ENCODE measurements at regions not wholly inside any gene's neighbourhood (a gene's known extent, or its start where the extent isn't known, plus 50 kb on each side); places are given as distances from the start of the nearest gene placed in this dataset.
A peak's percentile ranks its signal among the peaks of the same experiment; 100 is the strongest.
"Not testable (repeated sequence)": the region's sequence is repeated elsewhere in the genome, so short reads cannot be mapped to it uniquely, and the experiment has no call there.

DNA sequence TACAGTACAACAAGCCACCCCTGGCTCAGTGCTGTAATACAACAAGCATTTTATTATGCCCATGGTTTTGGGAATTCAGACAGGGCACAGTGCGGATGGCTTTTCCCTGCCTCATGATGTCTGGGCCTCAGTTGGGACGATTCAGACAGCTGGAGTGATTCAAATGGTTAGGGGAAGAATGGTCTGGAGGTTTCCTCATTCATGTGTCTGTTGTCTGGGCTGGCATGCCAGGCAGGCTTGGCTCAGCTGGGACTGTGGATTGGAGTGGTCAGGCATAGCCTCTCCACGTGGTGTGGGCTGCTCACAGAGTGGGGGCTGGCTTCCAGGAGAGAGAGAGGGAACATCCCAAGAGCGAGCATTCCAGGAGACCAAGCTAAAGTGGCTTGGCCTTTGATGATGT, 164.4 kb downstream of the C11orf91 start:
- DNase-seq (no peak), ATAC-seq (no peak)

DNA sequence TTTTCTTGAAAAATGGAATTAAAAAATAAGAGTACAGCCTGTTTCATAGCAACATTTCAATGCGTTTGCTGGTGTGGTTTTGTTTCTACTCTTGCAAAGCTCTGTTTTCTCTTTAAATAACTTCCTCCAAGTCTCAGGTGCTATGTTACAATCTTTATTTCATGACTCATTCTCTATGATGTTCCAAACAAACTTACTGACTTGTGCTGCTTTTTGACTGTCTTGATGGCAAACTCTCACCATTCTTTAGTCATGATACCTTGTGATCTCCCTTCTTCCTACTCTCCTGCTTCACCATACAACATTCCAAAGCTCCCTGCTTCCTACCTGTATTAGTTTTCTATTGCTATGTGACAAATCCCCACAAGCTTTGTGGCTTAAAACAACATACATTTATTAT, 166.1 kb downstream of the C11orf91 start:
- intact Hi-C loops (cut with DNase I, micrococcal nuclease), result no loop called here
- DNase-seq (no peak), ATAC-seq (no peak)

More for the DNA sequence above, 164.4 kb downstream of the C11orf91 start:
- intact Hi-C loops (cut with DNase I, micrococcal nuclease), result no loop called here

DNA sequence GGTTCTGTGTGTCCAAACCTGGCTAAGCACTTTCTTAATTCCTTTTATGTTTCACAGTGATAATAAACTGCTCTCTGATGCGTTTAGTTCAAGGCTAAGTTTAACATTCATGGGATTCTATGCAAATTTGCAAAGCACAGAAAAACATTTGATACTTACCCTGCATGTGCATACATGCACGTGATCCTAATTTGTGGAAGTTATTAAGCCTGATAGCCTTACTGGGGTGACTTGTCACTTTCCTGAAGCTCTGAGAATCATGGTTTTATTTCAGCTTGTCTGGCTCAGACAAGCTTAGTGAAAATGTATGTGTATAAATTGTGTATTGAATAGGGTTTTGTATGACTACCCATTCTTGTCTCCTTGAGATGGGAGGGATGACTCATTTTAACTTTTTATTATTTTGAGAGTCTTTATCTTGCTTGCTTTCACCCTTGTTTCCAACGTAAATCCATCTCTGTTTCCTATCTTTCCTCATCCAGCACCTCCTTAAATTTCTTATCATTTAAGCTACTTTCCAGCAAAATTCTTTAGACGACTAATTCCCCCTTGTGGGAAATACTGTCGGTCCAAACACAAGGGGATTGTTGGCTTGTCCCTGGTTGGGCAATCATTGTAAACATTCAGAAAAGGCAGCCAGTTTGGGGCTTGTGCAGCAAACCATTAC, 167.1 kb downstream of the C11orf91 start:
- intact Hi-C loops (cut with DNase I, micrococcal nuclease), result no loop called here
- no peak for ATAC-seq
- DNase-seq, result no peak

DNA sequence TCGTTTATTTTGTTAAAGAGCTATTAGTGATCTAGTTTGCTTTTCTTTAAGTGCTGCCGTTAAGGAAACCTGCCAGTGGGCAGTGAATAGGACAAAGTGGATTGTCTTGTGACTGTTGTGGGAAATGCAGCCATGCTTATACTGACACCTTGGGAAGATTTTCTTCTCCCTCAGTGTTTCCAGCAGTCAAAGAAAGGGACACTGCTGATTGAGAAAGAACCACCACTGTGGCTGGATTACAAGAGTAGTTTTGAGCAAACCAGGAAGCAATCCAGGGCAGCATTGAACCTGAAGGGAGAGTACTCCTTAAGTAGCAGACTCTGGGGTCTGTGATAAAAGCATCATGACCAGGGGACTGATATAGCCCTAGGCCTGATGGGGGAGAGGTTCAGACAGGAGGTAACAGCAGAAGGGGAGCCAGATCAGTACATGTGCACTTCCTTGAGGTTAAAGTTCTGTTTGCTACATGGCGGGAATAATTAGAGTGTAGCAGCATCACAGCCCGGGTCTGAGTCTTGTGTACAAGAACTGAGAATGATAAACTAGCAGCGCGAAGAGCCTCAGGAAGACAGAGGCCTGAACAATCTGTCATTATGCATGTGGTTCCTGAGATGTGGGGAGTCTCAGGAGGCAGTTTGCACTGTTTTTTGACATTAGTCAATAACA, 167.8 kb downstream of the C11orf91 start:
- ATAC-seq, result no peak
- intact Hi-C loops (cut with DNase I, micrococcal nuclease), result no loop called here
- DNase-seq, result no peak

DNA sequence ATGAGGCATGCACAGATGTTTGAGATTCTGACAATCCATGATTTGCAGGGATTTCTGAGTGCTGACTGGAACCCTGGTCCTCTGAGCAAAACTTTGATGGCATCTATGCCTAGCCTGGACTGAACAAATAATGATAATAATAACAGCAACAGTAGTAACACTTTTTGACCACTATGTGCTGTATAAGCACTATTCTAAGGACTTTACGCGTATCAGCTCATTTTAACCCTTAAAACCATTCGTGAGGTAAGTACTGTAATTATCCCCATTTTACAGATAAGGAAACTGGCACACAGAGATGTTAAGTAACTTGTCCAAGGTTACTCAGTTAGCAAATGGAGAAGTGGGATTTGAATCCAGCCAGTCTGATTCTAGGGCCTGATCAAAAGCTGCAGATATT, 168.4 kb downstream of the C11orf91 start:
- no peak for ATAC-seq
- intact Hi-C loops (cut with DNase I, micrococcal nuclease), result no loop called here
- no peak for DNase-seq

DNA sequence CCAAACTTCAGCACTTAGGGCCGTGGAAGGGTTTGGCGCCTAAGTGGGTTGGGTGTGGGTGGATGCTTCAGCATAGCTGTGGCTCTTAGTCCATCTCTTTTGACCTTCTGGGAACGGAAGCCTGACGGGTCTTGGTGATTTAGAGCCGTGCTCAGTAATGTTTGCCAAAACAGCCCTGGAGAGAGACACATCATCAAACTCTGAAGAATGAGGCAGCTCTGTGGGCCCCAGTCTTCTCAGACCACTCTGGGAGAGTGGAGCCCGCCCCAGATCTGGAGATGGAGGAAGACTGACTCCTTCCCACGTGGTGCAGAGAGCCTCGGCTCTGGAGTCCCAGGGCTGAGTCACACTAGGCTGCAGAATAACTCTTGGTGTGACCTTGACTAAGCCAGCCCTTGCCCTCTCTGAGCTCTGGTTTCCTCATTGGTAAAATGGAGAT, 168.9 kb downstream of the C11orf91 start:
- intact Hi-C loops (cut with DNase I, micrococcal nuclease), result no loop called here
- ATAC-seq (no peak), DNase-seq (no peak)

DNA sequence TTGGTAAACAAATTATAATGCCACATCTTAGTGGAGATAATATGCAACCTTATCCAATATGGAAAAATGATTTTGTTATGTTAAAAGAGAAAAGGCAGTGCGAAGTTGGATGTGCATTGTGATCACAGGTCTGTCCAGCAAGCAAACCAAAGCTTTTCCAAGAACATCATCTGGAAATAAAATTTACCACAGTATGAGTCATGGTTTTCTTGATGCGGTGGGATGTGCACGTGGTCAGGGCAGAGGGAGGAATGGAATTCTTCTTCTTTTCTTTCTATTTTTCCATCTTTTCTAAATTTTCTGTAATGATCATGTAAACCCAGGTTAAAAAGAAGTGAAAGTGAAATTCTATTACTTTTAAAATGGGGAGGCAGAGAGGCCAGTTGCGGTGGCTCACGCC, 169.8 kb downstream of the C11orf91 start:
- ATAC-seq (no peak), DNase-seq (no peak)
- intact Hi-C loops (cut with DNase I, micrococcal nuclease), result no loop called here

DNA sequence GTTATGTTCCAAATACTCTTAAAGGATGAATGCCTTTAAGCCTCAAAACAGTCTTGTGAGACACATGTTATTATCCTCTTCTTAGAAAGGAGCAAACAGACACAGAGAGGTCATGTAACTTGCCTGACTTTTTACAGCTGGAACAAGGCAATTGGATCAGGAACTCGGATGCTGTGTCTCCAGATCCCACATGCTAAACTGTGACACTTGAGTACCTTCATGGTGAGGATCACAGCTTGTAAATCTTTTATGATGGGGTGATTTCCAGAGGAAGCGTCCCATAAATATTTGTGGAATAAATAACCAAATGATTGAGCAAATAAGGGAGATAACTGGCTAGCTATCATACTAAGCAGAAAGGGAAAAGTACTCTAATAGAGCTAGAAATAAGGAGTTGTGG, 171.2 kb downstream of the C11orf91 start:
- intact Hi-C loops (cut with DNase I, micrococcal nuclease), result no loop called here
- no peak for DNase-seq
- no peak for ATAC-seq

DNA sequence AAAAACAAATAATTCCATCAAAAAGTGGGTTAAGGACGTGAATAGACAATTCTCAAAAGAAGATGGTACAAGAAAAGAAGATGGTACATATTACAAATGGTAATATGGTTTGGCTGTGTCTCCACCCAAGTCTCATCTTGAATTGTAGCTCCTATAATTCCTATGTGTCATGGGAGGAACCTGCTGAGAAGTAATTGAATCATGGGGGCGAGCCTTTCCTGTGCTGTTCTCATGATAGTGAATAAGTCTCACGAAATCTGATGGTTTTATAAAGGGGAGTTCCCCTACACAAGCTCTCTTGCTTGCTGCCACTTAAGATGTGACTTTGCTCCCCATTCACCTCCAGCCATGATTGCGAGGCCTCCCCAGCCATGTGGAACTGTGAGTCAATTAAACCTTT, 172.9 kb downstream of the C11orf91 start:
- DNase-seq; intact Hi-C loops (cut with DNase I, micrococcal nuclease); ATAC-seq: not testable (repeated sequence)

DNA sequence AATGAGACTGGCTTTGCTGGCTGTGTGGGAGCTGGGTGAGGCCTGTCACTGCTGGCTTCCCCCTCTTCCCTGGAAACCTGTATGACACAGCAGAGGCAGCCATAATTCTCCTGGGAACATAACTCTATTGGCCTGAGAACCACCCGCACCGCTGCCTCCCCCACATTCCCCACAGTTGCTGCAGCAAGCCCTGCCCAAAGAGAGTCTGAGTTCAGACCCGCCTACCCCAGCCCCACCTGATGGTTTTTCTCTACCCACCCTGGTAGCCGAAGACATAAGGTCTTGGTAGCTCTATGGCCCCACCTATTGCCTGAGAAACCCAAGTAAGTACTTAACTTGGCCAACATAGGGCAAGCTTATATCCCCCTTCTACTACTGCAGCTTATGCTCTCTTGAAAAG, 174.8 kb downstream of the C11orf91 start:
- DNase-seq, result no peak
- intact Hi-C loops (cut with DNase I, micrococcal nuclease), result no loop called here
- no peak for ATAC-seq

DNA sequence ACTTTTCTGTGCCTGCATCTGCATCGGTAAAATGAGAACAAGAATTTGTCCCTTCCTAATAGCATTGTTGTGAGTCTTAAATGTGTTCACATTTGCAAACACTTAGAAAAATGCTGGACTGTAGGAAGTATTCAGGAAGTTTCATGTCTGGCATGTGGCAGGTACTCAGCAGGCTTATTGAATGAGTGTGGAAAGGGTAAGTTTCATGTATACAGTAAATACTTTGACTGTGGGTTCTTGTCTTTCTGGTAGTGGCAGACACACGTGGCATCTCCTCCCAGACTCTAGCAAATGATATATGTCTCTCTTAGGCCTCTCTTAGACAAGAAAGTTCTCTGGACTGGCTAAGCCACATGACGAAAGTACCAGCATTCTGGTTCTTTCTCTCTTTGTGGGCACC, 179.2 kb downstream of the C11orf91 start:
- no peak for DNase-seq
- no peak for ATAC-seq
- intact Hi-C loops (cut with DNase I, micrococcal nuclease), result no loop called here

DNA sequence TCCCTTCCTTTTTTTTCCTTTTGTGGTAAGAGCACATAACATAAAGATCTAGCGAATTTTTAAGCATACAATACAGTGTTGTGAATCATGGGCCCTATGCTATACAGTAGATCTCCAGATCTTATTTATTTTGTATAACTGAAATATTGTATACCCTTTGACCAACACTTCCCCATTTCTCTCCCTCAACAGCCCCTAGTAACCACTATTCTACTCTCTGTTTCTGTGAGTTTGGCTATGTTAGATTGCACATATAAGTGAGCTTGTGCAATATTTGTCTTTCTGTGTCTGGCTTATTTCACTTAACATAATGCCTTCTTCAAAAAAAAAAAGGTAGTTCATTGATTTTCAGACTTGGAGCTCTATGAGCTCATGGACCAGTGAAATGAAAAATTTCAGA, 180.5 kb downstream of the C11orf91 start:
- DNase-seq (no peak), ATAC-seq (no peak)
- intact Hi-C loops (cut with DNase I, micrococcal nuclease), result no loop called here

DNA sequence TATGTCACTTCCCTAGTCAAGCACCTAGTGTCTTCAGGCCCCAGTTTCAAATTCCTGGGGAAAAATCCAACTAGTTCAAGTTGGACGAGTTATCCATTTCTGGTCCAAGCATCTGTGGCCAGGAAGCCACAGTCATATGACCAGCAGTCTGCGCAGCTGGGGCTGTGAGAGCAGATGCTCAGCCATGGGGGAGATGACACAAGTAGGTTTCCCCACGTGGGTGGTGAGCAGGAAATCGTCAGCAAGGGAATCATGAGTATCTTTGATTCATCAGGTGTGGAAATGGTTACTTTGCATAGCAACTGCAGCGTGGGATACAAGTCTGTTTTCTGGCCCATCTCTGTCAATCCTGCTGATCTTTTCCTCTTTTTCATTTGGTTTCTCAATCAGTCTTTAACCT, 185.3 kb downstream of the C11orf91 start:
- intact Hi-C loops (cut with DNase I, micrococcal nuclease), result no loop called here
- DNase-seq, result no peak
- ATAC-seq, result no peak

DNA sequence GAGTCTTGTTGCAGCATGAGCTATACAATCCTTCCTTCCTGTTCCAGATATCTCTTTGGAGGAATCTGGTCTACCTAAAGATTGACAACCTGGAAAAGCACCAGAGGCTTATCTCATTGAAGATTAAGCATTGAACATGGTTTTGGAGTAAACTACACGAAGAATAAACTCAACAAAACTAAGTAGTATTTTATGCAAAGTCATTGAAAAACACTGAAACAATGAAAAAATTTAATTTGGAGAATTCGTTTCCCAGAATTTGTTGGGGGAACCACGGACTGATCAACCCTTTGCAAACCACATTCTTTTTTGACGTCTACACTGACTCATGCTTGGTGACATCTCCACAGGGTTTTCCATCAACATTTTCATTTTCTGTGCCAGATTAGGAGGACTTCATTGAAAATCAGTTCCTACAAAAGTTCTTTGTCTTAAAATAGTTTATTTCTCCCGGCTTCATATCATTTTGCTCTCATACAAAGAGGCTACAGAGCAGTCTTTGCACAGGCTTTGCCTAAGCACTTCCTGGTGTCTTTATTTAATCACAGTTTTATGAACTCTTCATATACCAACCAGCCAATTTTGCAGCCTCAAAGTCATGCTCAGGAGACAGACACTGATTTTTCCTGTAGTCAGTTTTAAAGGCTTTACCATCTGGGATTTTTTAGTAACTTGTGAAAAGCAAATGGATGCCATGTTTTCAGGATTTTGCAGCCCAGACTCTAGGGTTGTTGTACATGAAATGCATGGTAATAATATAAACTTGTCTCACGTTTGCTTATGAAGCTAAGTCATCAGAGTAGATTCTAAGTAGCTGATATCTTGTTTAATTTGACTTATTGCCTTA, 186.3 kb downstream of the C11orf91 start:
- no peak for ATAC-seq
- intact Hi-C loops (cut with DNase I, micrococcal nuclease), result no loop called here

DNA sequence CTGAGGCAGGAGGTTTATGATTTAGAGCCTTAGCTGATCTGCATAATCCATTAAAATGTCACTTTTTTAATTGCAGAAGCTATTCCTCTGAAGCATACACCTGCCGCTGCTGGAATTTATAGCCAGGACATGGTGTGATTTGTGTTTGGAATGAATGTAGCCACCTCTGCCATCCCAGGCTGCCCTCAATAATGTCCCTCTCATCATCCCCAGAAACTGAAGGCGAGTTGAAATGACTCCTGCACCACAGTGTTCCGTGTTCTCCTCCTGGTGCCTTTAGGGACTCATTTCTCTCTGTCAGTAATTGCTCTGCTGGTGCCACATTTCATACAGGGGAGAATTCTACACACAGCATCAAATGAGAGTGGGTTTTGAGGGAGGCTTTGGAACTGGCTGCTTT, 191.0 kb downstream of the C11orf91 start:
- DNase-seq (no peak), ATAC-seq (no peak)
- intact Hi-C loops (cut with DNase I, micrococcal nuclease), result no loop called here

More for the DNA sequence above, 186.3 kb downstream of the C11orf91 start:
- DNase-seq, result no peak

DNA sequence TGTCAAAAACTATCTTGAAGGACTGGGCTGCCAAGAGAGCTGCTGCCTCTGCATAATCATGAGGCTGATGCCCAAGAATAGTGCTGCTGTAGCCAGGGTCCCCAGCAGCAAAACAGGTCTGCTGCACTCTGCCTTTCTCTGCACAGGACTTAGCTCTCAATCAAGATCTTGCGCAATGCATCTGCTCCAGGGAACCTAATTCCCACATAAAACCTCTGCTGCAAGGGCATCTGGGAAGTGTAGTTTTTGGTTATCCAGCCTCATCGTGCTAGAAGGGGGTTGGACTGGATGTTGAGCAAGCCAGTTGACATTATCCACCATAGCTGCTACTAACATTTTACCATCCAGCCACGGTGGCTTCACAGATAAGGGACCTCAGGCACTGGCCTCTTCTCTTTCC, 192.7 kb downstream of the C11orf91 start:
- ATAC-seq, result no peak
- DNase-seq, result no peak
- intact Hi-C loops (cut with DNase I, micrococcal nuclease), result no loop called here

DNA sequence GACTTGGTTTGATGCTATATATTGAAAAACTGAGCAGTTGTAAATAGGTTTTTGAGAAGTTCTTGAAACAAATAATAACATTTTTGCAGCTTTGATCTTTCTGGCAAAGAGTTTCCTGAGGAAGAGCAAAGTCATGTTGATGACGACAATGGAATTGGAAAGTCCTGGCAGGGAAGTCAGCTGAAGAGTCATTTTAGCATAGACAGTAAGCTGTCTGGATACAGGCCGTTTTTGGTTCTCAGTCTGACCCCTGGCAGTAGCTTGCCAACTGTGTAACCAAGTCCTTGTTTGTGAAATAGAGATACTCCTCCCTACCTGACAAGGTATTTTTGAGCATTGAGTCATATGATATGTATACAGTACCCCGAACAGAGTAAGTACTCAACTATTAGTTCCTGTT, 193.3 kb downstream of the C11orf91 start:
- intact Hi-C loops (cut with DNase I, micrococcal nuclease), result no loop called here
- no peak for DNase-seq
- ATAC-seq, result no peak

DNA sequence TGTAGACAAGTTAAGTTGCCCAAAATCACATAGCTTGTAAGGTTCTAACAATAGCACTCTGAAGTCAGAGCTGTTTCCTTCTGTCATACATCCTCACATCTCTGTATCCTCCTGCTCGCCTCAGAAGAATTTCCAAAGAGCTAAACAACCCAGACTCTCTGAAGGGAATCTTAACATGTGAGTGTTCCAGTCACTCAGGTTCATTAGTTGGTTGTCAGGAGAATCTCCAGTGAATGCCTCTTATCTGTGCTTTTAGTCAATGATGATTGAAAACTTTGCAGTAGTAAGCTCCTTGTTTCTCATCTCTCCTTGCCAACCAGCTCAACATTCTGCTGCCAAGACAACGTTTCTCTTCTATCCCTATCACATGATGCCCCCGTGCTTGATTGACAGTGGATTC, 195.5 kb downstream of the C11orf91 start:
- DNase-seq, result no peak
- no peak for ATAC-seq
- intact Hi-C loops (cut with DNase I, micrococcal nuclease), result no loop called here

DNA sequence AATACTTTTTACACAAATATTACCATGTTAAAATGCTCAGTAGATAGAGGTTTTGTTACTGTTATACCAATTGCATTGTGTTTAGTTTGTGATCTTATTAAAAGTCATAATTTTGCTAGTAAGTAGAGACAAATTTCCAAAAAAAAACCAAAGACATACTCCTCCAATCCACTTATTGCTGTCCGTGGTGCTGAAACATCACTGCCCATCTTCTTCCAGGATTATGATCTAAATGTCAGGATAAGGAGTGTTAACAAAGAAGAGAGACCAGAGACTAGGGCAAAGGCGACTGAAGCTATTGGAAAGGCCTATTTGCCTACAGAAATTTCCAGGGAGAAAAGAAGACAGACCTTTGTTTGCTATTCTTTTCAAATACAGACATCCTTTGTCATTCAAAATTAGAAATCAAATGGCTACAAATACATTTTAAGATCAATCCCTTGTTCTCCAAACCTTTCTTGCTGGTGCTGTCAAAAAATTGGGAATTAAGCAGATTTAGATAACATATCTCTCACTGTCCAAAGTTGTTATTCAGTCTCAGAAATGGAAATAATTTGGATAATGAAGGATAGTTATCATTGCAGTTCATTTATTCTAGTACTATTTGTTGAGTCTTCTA, 199.7 kb downstream of the C11orf91 start:
- DNase-seq (peak in 1 of 2 donors; percentile 12), ATAC-seq (no peak)
- intact Hi-C loops (cut with DNase I, micrococcal nuclease), result no loop called here

DNA sequence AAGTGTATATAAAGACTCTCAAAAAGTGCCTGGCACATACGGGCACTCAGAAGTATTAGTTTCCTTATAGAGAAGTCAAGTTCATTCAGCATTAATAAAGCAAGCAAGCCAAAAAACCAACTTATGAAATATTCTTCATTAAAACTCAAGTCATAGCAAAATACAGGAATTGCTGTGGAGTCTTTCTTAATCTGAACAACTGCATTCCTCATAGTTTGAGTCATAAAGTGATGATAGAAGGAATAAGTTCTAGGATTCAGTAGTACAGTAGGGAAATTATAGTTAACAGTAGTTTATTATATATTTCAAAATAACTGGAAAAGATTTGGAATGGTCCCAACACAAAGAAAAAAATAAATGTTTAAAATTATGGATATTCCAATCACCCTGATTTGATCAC, 200.3 kb downstream of the C11orf91 start:
- intact Hi-C loops (cut with DNase I, micrococcal nuclease), result no loop called here
- DNase-seq (no peak), ATAC-seq (no peak)
